ENCODE measurements at regions not wholly inside any gene's neighbourhood (a gene's known extent, or its start where the extent isn't known, plus 50 kb on each side); places are given as distances from the start of the nearest gene placed in this dataset.

- H3K14ac ChIP-seq (ENCODE audit: insufficient read length): no peak overlapping the region
- no peak overlapping the region for H4K8ac ChIP-seq (ENCODE audit: extremely low read depth, insufficient read depth, low read length)
- POLR2A ChIA-PET (ENCODE audit: partially characterized antibody): no interaction called here
- no peaks in the 10 kb centered on the region for H3K4me1 ChIP-seq (replicated peaks in 1 of 4; ENCODE audit: control insufficient read depth in 3 of 4, insufficient read depth in 4 of 4, low read length in 3 of 4)
- H3K23me2 ChIP-seq (ENCODE audit: low read depth, low read length): no peaks in the 10 kb centered on the region
- H3K18ac ChIP-seq (ENCODE audit: extremely low read depth, low read length): no peak overlapping the region
- no peak overlapping the region for H3K4me2 ChIP-seq (ENCODE audit: insufficient read depth in 1 of 2, low read depth in 2 of 2, low read length in 2 of 2)
- no peaks in the 10 kb centered on the region for H3K36me3 ChIP-seq (ENCODE audit: control insufficient read depth in 2 of 4, insufficient read depth in 4 of 4, low read length in 3 of 4)
- no peak overlapping the region for H3K23ac ChIP-seq (ENCODE audit: insufficient read length)
- no peak for DNase-seq (ENCODE audit: low read depth in 1 of 2, low spot score in 2 of 2)
- H4K20me1 ChIP-seq (replicated peaks in 1 of 2; ENCODE audit: control insufficient read depth in 1 of 2, insufficient read depth in 2 of 2, low read length in 2 of 2): no peaks in the 10 kb centered on the region
- no peak overlapping the region for H2BK15ac ChIP-seq (ENCODE audit: low read length)
- H3K27me3 ChIP-seq (replicated peaks in 1 of 4; ENCODE audit: control insufficient read depth in 3 of 4, extremely low read depth in 1 of 4, insufficient read depth in 3 of 4, low read length in 3 of 4): no peaks in the 10 kb centered on the region
- H2BK5ac ChIP-seq (ENCODE audit: low read depth, low read length): no peak overlapping the region
- no peak overlapping the region for H2AFZ ChIP-seq (ENCODE audit: low read length)
- no peak overlapping the region for H2BK120ac ChIP-seq (replicated peaks; ENCODE audit: low read depth, low read length)
- CTCF ChIA-PET (ENCODE audit: partially characterized antibody): no interaction called here
- H4K91ac ChIP-seq (replicated peaks; ENCODE audit: insufficient read length, low read length): no peak overlapping the region
- FAIRE-seq: no peak
- H4K5ac ChIP-seq (ENCODE audit: insufficient read length, low read depth, low read length): no peak overlapping the region
- WGBS, 2 experiments (ENCODE audit: extremely low coverage in 1 of 2, insufficient coverage in 1 of 2, insufficient read length in 1 of 2, insufficient replicate concordance in 2 of 2, low coverage in 1 of 2, low lambda C conversion rate in 2 of 2, missing lambda C conversion rate in 1 of 2): 85% methylated on average over 2 of the region's 2 CpGs; no CpG with 5 or more reads in 1 of the 2 experiments
- no peak overlapping the region for H3K9ac ChIP-seq (replicated peaks in 1 of 4; ENCODE audit: extremely low read depth in 1 of 4, low read depth in 3 of 4, low read length in 3 of 4)
- no peaks in the 10 kb centered on the region for H3K9me3 ChIP-seq (ENCODE audit: insufficient read depth in 2 of 2, low read depth in 1 of 2, low read length in 1 of 2)
- H3K79me1 ChIP-seq (ENCODE audit: low read depth, low read length): no peaks in the 10 kb centered on the region
- no peak overlapping the region for H3K4me3 ChIP-seq (ENCODE audit: extremely low read depth in 1 of 4, insufficient read depth in 2 of 4, low read depth in 3 of 4, low read length in 4 of 4)
- no peak overlapping the region for H2BK12ac ChIP-seq (ENCODE audit: low read depth, low read length)
- no peak overlapping the region for H3K56ac ChIP-seq (replicated peaks; ENCODE audit: insufficient read length, low read depth, low read length)
- no peak overlapping the region for H3K4ac ChIP-seq (replicated peaks; ENCODE audit: insufficient read length, low read depth, low read length)
- no peak overlapping the region for H3K27ac ChIP-seq (ENCODE audit: low read depth, low read length)
- no peaks in the 10 kb centered on the region for H3K79me2 ChIP-seq (ENCODE audit: control insufficient read depth in 1 of 2, insufficient read depth in 2 of 2, low read length in 2 of 2)
- no peak overlapping the region for H2BK20ac ChIP-seq (ENCODE audit: low read length)
- H2AK5ac ChIP-seq (ENCODE audit: low read depth, low read length): no peak overlapping the region
- TF ChIP-seq CREB1 (IDR thresholded peaks at IDR 0.05): no peak
- TF ChIP-seq FOSL1 (IDR thresholded peaks at IDR 0.05; ENCODE audit: insufficient read depth, low read depth, low read length): no peak
- no peak for TF ChIP-seq TCF12 (IDR thresholded peaks at IDR 0.05; ENCODE audit: low read depth, low read length)
- TF ChIP-seq SP1 (IDR thresholded peaks at IDR 0.05; ENCODE audit: low read depth, low read length): no peak
- TF ChIP-seq SP4 (IDR thresholded peaks at IDR 0.05; ENCODE audit: low read length): no peak
- TF ChIP-seq KDM4A (IDR thresholded peaks at IDR 0.05; ENCODE audit: low read depth, low read length, severe bottlenecking): no peak
- TF ChIP-seq RAD21 (IDR thresholded peaks at IDR 0.05 in 1 of 2, conservative IDR thresholded peaks at IDR 0.05 in 1 of 2; ENCODE audit: low read depth in 2 of 2, low read length in 2 of 2): no peak
- TF ChIP-seq BACH1 (IDR thresholded peaks at IDR 0.05; ENCODE audit: low read length): no peak
- TF ChIP-seq RXRA (IDR thresholded peaks at IDR 0.05; ENCODE audit: insufficient read depth, low read depth, low read length): no peak
- no peak for TF ChIP-seq ATF3 (IDR thresholded peaks at IDR 0.05; ENCODE audit: insufficient read depth, low read depth, low read length)
- TF ChIP-seq E2F6 (IDR thresholded peaks at IDR 0.05): no peak
- no peak for TF ChIP-seq CHD1 (IDR thresholded peaks at IDR 0.05; ENCODE audit: low read depth, low read length)
- TF ChIP-seq TEAD4 (IDR thresholded peaks at IDR 0.05; ENCODE audit: low read depth, low read length): no peak
- no peak for TF ChIP-seq GABPA (IDR thresholded peaks at IDR 0.05; ENCODE audit: borderline replicate concordance, insufficient read depth, low read length)
- TF ChIP-seq KDM5A (IDR thresholded peaks at IDR 0.05; ENCODE audit: low read length): no peak
Observed at GRCh38 chrX:104419926-104420325, 146.1 kb upstream of the IL1RAPL2 start.

Measured in H1 (cell line).